PC-3 (cell line): ENCODE measurements at regions not wholly inside any gene's neighbourhood (a gene's known extent, or its start where the extent isn't known, plus 50 kb on each side); places are given as distances from the start of the nearest gene placed in this dataset.

Experiments used
- ATAC-seq: fragments of 200-7000 bp; cut with Tn5 transposase; 2 replicates; pipeline ENCODE4 v1.9.1; 2020; ENCODE audit warnings: mild to moderate bottlenecking, moderate library complexity
- BruUV-seq: library from RNA; stranded (reverse); fragments of 400-500 nt; replicated peaks from 2 replicates; lab custom pipeline; 2021; lab: Mats Ljungman, UMichigan
- CTCF ChIA-PET: fragments of 300-600 bp; sonication (Branson Sonifier 250); formaldehyde crosslinking; loops from one replicate; lab custom pipeline; 2022; ENCODE audit warnings: antibody characterized with exemption; lab: Charles Lee
- POLR2A ChIA-PET: fragments of 300-600 bp; sonication (Branson Sonifier 250); formaldehyde crosslinking; loops from one replicate; lab custom pipeline; 2022; ENCODE audit warnings: antibody characterized with exemption; ENCODE audit not compliant: unreplicated experiment; lab: Charles Lee
- DNase-seq: peaks from one replicate; pipeline ENCODE4 v3.0.0-alpha.2; 2015
- H2AFZ ChIP-seq: fragments of 300-600 bp; sonication (generic); 2 replicates; pipeline ENCODE4 v1.6.0; 2016; ENCODE audit warnings: antibody characterized with exemption, low read length
- H3F3A ChIP-seq: fragments of 300-600 bp; sonication (generic); one replicate; pipeline ENCODE4 v1.6.0; 2017; ENCODE audit warnings: antibody characterized with exemption, low read length, control low read depth, mild to moderate bottlenecking; ENCODE audit not compliant: unreplicated experiment
- H3K27ac ChIP-seq: fragments of 300-600 bp; sonication (generic); 2 replicates; pipeline ENCODE4 v1.5.1; 2016; ENCODE audit warnings: mild to moderate bottlenecking, low read length
- H3K27me3 ChIP-seq: fragments of 300-600 bp; sonication (generic); 2 replicates; pipeline ENCODE4 v1.6.1; 2016; ENCODE audit warnings: low read length, mixed read lengths
- H3K36me3 ChIP-seq: fragments of 300-600 bp; sonication (generic); 2 replicates; pipeline ENCODE4 v1.6.1; 2016; ENCODE audit warnings: low read depth, mixed run types, low read length, mixed read lengths
- H3K4me1 ChIP-seq: fragments of 300-600 bp; sonication (generic); 2 replicates; pipeline ENCODE4 v1.5.1; 2016; ENCODE audit warnings: low read length; ENCODE audit not compliant: insufficient read depth
- H3K4me2 ChIP-seq: fragments of 300-600 bp; sonication (generic); 2 replicates; pipeline ENCODE4 v1.6.0; 2016; ENCODE audit warnings: low read length
- H3K4me3 ChIP-seq: fragments of 300-600 bp; sonication (generic); 2 replicates; pipeline ENCODE4 v1.5.1; 2016; ENCODE audit warnings: mild to moderate bottlenecking, low read length, mixed read lengths
- H3K79me2 ChIP-seq: fragments of 300-600 bp; sonication (generic); 2 replicates; pipeline ENCODE4 v1.6.1; 2017; ENCODE audit warnings: low read length, mixed read lengths
- H3K9ac ChIP-seq: fragments of 300-600 bp; sonication (generic); 2 replicates; pipeline ENCODE4 v1.6.0; 2016; ENCODE audit warnings: mild to moderate bottlenecking, low read length
- H3K9me2 ChIP-seq: fragments of 300-600 bp; sonication (generic); replicated peaks from 2 replicates; pipeline ENCODE4 v1.6.1; 2016; ENCODE audit warnings: mixed run types, low read length, mixed read lengths
- H3K9me3 ChIP-seq: fragments of 300-600 bp; sonication (generic); 2 replicates; pipeline ENCODE4 v1.6.1; 2016; ENCODE audit warnings: low read length, mixed read lengths
- H4K20me1 ChIP-seq: fragments of 300-600 bp; sonication (generic); 2 replicates; pipeline ENCODE4 v1.6.1; 2016; ENCODE audit warnings: low read length, mixed read lengths
- EZH2 ChIP-seq: fragments of 300-600 bp; sonication (generic); IDR thresholded peaks from one replicate; pipeline ENCODE4 v1.6.1; 2017; ENCODE audit warnings: antibody characterized with exemption, mild to moderate bottlenecking, low read length; ENCODE audit not compliant: unreplicated experiment
- EZH2phosphoT487 ChIP-seq: fragments of 300-600 bp; sonication (generic); IDR thresholded peaks from 2 replicates; pipeline ENCODE4 v1.6.1; 2018; ENCODE audit warnings: mild to moderate bottlenecking, antibody characterized with exemption, low read length, borderline replicate concordance
- intact Hi-C: fragments of 100-400 bp; cut with micrococcal nuclease; formaldehyde crosslinking; loops from 2 replicates; pipeline ENCODE4 v1.9.0; 2023
- TF ChIP-seq, protein P1 (sequence below): fragments of 300-600 bp; sonication (generic); conservative IDR thresholded peaks from 2 replicates; pipeline ENCODE4 v1.5.1; 2017; ENCODE audit warnings: antibody characterized with exemption, low read depth, mild to moderate bottlenecking, low read length

DNA sequence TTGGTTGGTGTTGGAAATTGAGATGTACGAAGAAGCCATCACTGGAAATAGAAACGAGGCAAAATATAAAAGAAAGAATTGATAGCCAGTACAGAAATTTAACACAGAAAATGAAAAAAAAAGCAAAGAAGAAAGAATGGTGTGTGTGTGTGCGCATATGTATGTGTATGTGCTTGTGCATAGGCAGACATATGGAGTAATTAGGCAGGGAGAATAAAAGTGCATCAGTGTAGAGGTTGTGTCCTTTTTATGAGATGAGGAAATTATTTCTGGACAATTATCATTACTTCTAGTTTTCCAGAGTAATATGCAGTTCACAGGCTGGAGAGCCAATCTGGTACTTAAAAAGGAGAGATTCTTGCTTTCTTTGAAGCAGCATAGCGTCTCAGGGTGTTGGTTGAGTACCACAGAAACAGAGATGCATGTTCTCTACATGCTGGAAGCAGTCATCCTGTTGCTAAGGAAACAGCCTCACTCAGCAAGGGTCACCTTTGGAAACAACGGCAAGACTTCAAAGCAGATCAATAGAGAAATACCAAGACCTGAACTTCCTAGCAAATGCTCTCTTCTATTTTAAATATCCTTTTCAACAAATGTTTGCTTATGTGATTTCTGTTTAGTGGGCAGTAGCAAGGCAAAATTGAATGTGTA is 172.7 kb downstream of the TAF11L14 start:
- Histone ChIP-seq H3K36me3 (no peaks in the 10 kb centered on the region), H2AFZ (no peak overlapping the region), H3K4me2 (no peak overlapping the region), H3K9ac (no peak overlapping the region), H3K9me3 (no peaks in the 10 kb centered on the region), H3K4me1 (peaks cover 15% of the 10 kb centered on the region), H3K4me3 (no peak overlapping the region), H3K9me2 (no peaks in the 10 kb centered on the region), H4K20me1 (no peaks in the 10 kb centered on the region), H3K79me2 (no peaks in the 10 kb centered on the region), H3F3A (no peaks in the 10 kb centered on the region), H3K27ac (no peak overlapping the region), H3K27me3 (no peaks in the 10 kb centered on the region)
- no peak for TF ChIP-seq EZH2
- TF ChIP-seq, protein P1, sequence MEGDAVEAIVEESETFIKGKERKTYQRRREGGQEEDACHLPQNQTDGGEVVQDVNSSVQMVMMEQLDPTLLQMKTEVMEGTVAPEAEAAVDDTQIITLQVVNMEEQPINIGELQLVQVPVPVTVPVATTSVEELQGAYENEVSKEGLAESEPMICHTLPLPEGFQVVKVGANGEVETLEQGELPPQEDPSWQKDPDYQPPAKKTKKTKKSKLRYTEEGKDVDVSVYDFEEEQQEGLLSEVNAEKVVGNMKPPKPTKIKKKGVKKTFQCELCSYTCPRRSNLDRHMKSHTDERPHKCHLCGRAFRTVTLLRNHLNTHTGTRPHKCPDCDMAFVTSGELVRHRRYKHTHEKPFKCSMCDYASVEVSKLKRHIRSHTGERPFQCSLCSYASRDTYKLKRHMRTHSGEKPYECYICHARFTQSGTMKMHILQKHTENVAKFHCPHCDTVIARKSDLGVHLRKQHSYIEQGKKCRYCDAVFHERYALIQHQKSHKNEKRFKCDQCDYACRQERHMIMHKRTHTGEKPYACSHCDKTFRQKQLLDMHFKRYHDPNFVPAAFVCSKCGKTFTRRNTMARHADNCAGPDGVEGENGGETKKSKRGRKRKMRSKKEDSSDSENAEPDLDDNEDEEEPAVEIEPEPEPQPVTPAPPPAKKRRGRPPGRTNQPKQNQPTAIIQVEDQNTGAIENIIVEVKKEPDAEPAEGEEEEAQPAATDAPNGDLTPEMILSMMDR, result no peak
- TF ChIP-seq EZH2phosphoT487, result no peak
- POLR2A ChIA-PET, result no interaction called here
- no TSS peak for BruUV-seq
- CTCF ChIA-PET, result no interaction called here
- intact Hi-C loops, result no loop called here
- DNase-seq (no peak), ATAC-seq (no peak)

DNA sequence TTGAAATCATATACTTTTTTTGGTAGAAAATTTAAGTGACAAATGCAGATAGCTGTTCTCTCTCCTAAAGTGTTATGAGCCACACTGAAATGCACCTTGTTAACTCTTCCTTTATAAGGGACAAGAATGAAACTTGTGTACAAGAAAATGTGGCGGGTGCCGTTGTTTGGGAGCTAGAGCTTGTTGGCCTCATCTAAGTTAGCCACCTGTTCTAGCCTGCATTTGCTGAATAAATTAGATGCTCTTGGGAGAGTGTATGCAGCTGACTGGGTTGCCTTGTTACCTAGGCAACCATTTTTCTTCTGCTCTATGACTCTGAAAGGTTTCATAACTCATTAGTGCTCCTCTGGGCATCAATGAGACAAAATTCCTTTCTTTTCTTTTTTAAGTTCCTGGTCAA is 174.3 kb downstream of the TAF11L14 start:
- intact Hi-C loops, result no loop called here
- DNase-seq, result no peak
- no peak for ATAC-seq
- Histone ChIP-seq H4K20me1 (no peaks in the 10 kb centered on the region), H3K4me3 (no peak overlapping the region), H3K9me2 (no peaks in the 10 kb centered on the region), H3K9ac (no peak overlapping the region), H3K9me3 (no peaks in the 10 kb centered on the region), H2AFZ (no peak overlapping the region), H3K4me1 (peaks cover 15% of the 10 kb centered on the region), H3K79me2 (no peaks in the 10 kb centered on the region), H3K36me3 (no peaks in the 10 kb centered on the region), H3K27ac (no peak overlapping the region), H3K4me2 (no peak overlapping the region), H3K27me3 (no peaks in the 10 kb centered on the region), H3F3A (no peaks in the 10 kb centered on the region)
- TF ChIP-seq EZH2 (no peak), EZH2phosphoT487 (no peak)
- TF ChIP-seq, protein P1, result no peak
- BruUV-seq, result no TSS peak
- ChIA-PET POLR2A (no interaction called here), CTCF (no interaction called here)

DNA sequence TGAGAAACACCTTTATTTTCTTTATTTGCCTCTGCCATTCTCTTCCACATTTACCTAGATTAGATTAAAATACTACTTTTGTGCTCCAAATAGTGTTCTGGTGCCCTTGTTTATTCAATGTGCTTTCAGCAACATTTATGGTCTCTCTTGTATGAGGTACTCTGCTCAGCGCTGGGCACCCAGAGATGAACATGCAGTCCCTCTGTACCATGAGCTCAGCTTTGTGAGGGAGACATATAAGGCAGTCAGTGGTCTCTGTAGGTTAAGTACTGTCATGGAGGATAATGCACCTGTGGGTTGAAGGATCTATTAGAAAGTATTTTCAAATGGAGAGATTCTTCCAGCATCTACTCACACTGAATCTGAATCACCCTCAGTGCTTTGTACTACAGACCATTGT is 176.5 kb downstream of the TAF11L14 start:
- Histone ChIP-seq H3K9me2 (no peaks in the 10 kb centered on the region), H4K20me1 (no peaks in the 10 kb centered on the region), H3K79me2 (no peaks in the 10 kb centered on the region), H3K9ac (no peak overlapping the region), H2AFZ (no peak overlapping the region), H3F3A (no peaks in the 10 kb centered on the region), H3K9me3 (no peaks in the 10 kb centered on the region), H3K36me3 (no peaks in the 10 kb centered on the region), H3K27ac (no peak overlapping the region), H3K4me1 (0 out of 2 replicates have a peak, but pooled peaks cover under 1% of the 10 kb centered on the region), H3K4me3 (no peak overlapping the region), H3K4me2 (no peak overlapping the region), H3K27me3 (no peaks in the 10 kb centered on the region)
- DNase-seq, result no peak
- ChIA-PET POLR2A (no interaction called here), CTCF (no interaction called here)
- intact Hi-C loops, result no loop called here
- BruUV-seq, result no TSS peak
- ATAC-seq, result no peak
- TF ChIP-seq EZH2 (no peak), EZH2phosphoT487 (no peak)
- TF ChIP-seq, protein P1, result no peak
